BLaER1 (cell line): ENCODE measurements at regions not wholly inside any gene's neighbourhood (a gene's known extent, or its start where the extent isn't known, plus 50 kb on each side); places are given as distances from the start of the nearest gene placed in this dataset.

Experiments used
- H3K27ac ChIP-seq: shearing (Covaris generic); formaldehyde crosslinking; 2 replicates; pipeline ENCODE4 v1.8.1; 2022
- H3K27me3 ChIP-seq: shearing (Covaris generic); formaldehyde crosslinking; 2 replicates; pipeline ENCODE4 v1.8.1; 2022
- H3K36me3 ChIP-seq: shearing (Covaris generic); formaldehyde crosslinking; 2 replicates; pipeline ENCODE4 v1.8.1; 2022
- H3K4me1 ChIP-seq: shearing (Covaris generic); formaldehyde crosslinking; 2 replicates; pipeline ENCODE4 v1.8.1; 2022
- H3K4me2 ChIP-seq: shearing (Covaris generic); formaldehyde crosslinking; 2 replicates; pipeline ENCODE4 v1.8.1; 2022
- H3K4me3 ChIP-seq: shearing (Covaris generic); formaldehyde crosslinking; 2 replicates; pipeline ENCODE4 v1.8.1; 2022
- H3K9ac ChIP-seq: shearing (Covaris generic); formaldehyde crosslinking; 2 replicates; pipeline ENCODE4 v1.8.1; 2022
- H3K9me3 ChIP-seq: shearing (Covaris generic); formaldehyde crosslinking; 2 replicates; pipeline ENCODE4 v1.8.1; 2022
- H4K20me1 ChIP-seq: shearing (Covaris generic); formaldehyde crosslinking; 2 replicates; pipeline ENCODE4 v1.8.1; 2022
- Cebpa-rat ChIP-seq: shearing (Covaris generic); IDR thresholded peaks from 2 replicates; pipeline ENCODE4 v1.8.1; 2022

DNA sequence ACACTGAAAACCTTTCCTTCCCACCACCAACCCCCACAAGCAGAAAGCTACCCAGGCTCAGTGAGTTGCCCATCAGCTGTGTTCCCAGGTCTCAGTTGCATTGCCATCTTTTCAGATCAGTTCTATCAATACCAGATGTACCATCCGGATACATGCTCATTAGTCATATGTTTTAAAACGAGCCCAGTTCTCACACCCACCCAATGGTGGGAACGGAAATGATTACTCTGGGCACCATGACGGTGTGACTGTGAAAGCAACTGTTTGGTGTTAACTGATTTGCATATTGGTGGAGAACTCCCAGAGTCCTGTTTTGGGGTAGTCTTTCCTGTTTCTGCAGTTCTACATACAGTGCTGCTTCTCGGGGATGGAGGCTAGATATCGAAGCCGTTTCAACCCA lies 212.3 kb downstream of the TRIM36 start:
- TF ChIP-seq Cebpa-rat, result no peak
- Histone ChIP-seq H3K27me3 (no peaks in the 10 kb centered on the region), H3K27ac (no peak overlapping the region), H3K4me1 (peaks cover 16% of the 10 kb centered on the region; the same call in 1 of the 2 replicates), H3K9me3 (no peaks in the 10 kb centered on the region), H4K20me1 (no peaks in the 10 kb centered on the region), H3K4me3 (no peak overlapping the region), H3K36me3 (no peaks in the 10 kb centered on the region), H3K4me2 (no peak overlapping the region), H3K9ac (no peak overlapping the region)

DNA sequence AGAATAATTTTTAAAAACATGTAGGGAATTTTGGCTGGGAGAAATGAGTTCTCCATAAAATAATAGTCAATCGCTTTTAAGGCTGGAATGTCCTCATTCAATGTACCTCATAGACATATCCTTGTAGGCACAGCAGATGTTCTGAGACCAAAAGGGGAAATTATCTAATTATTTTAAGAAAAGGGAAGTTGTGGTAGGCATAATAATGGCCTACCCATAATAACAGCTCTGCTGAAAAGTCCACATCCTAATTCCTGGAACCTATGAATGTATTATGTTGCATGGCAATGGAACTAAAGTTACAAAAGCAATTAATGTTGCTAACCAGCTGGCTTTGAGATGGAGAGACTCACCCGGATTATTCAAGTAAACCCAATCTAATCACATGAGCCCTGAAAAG lies 216.1 kb downstream of the TRIM36 start:
- no peak for TF ChIP-seq Cebpa-rat
- H3K4me3 ChIP-seq, result no peak overlapping the region
- no peaks in the 10 kb centered on the region for H4K20me1 ChIP-seq
- no peak overlapping the region for H3K27ac ChIP-seq
- H3K9me3 ChIP-seq, result no peaks in the 10 kb centered on the region
- no peaks in the 10 kb centered on the region for H3K27me3 ChIP-seq
- H3K4me2 ChIP-seq, result peak overlapping the region; percentile 3; the same call in 1 of the 2 replicates
- no peaks in the 10 kb centered on the region for H3K36me3 ChIP-seq
- no peak overlapping the region for H3K9ac ChIP-seq
- peaks cover 16% of the 10 kb centered on the region; the same call in 1 of the 2 replicates for H3K4me1 ChIP-seq

DNA sequence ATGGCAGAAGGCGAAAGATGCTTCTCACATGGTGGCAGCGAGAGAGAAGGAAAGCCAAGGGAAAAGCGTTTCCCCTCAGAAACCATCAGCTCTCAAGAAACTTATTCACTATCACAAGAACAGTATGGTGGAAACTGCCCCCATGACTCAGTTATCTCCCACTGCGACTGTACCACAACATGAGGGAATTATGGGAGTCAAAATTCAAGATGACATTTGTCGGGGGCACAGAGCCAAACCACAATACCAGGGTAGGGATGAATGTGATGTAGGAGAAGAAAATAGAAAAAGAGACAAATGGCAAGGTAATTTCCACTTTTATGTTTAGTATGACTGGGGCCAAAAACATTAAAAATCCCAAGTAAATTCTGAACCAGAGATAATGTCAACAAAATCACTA lies 216.8 kb downstream of the TRIM36 start:
- Histone ChIP-seq H3K4me3 (no peak overlapping the region), H3K27ac (no peak overlapping the region), H3K36me3 (no peaks in the 10 kb centered on the region), H3K9me3 (no peaks in the 10 kb centered on the region), H4K20me1 (no peaks in the 10 kb centered on the region), H3K4me1 (peaks cover 16% of the 10 kb centered on the region; the same call in 1 of the 2 replicates), H3K9ac (no peak overlapping the region), H3K27me3 (no peaks in the 10 kb centered on the region), H3K4me2 (peak overlapping the region; percentile 3; the same call in 1 of the 2 replicates)
- no peak for TF ChIP-seq Cebpa-rat

DNA sequence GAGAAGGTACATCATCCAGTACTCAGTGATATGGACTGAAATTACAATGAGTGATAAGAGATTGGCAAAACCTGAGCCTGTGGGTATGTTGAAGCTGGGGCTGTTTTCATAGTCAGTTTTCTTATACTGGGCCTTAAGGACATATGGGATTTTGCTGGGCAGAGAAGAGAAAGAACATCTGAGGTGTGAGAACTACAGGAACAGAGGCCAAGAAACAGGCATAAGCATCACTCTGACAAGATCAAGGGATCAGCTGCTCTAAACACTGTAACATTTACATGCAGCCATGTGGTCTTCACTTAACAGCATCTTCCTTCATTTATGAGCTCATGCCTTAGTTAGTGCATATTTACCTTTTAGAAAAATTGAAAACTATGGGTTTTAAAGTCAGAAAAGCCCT lies 220.0 kb downstream of the TRIM36 start:
- no peak overlapping the region for H3K9ac ChIP-seq
- TF ChIP-seq Cebpa-rat, result no peak
- H3K4me2 ChIP-seq, result no peak overlapping the region
- no peak overlapping the region for H3K27ac ChIP-seq
- H3K9me3 ChIP-seq, result no peaks in the 10 kb centered on the region
- H3K36me3 ChIP-seq, result no peaks in the 10 kb centered on the region
- peaks cover 16% of the 10 kb centered on the region; the same call in 1 of the 2 replicates for H3K4me1 ChIP-seq
- no peaks in the 10 kb centered on the region for H4K20me1 ChIP-seq
- H3K4me3 ChIP-seq, result no peak overlapping the region
- H3K27me3 ChIP-seq, result no peaks in the 10 kb centered on the region

DNA sequence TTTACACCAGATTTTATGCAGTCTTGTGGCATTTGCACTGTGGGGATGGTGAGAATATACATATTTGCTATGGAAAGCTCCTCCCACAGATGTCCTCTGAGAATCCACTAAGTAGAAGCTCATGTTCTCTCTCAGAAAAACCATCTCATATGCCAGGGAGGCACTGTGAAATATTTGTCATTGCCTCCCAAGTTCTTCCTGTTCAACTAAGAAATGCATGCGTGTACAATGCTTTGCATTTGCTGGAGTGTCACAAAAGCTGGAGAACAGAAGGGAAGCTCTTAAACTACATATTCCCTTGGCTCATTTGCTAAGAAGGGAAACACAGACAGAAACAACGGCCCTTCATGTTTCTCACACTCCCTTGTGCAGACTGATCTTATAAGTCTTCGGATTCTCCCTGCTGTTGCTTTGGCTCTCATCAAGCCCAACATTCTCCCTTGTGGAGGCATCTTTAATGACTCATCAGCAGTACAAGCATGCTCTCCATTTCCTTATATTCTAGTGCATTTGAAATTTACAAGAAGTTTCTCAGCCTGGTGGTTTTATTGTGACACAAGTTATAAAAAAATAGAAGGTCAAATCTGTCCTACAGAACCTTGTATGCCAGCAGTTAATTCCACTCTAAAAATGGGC lies 220.6 kb downstream of the TRIM36 start:
- Histone ChIP-seq H3K27me3 (no peaks in the 10 kb centered on the region), H3K9ac (no peak overlapping the region), H3K36me3 (no peaks in the 10 kb centered on the region), H3K4me3 (no peak overlapping the region), H3K4me1 (peaks cover 16% of the 10 kb centered on the region; the same call in 1 of the 2 replicates), H4K20me1 (no peaks in the 10 kb centered on the region), H3K4me2 (no peak overlapping the region), H3K9me3 (no peaks in the 10 kb centered on the region), H3K27ac (no peak overlapping the region)
- no peak for TF ChIP-seq Cebpa-rat

DNA sequence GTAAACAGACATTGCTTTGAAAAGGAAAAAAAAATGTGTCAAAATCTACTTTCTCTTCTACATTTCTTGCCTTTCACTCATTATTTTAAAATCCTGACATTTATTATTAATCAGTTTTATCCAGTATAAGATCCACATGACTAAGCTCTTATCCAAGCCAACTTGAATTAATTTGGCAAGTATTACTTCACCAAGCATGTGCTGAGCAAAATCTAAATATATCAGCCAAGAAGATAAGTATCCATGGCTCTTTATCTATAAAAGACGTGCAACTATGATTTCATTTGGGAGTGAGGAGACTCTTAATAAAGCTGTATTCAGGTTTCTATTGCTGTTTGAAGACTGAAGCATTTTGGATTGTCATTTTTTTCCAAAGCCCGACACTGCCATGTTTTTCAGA lies 221.3 kb downstream of the TRIM36 start:
- no peaks in the 10 kb centered on the region for H3K36me3 ChIP-seq
- H3K27me3 ChIP-seq, result no peaks in the 10 kb centered on the region
- H3K4me2 ChIP-seq, result no peak overlapping the region
- no peak overlapping the region for H3K4me3 ChIP-seq
- no peaks in the 10 kb centered on the region for H4K20me1 ChIP-seq
- H3K4me1 ChIP-seq, result peaks cover 9% of the 10 kb centered on the region; the same call in 1 of the 2 replicates
- H3K9me3 ChIP-seq, result 0 out of 2 replicates have a peak, but pooled peaks cover 3% of the 10 kb centered on the region
- TF ChIP-seq Cebpa-rat, result no peak
- no peak overlapping the region for H3K27ac ChIP-seq
- H3K9ac ChIP-seq, result no peak overlapping the region

DNA sequence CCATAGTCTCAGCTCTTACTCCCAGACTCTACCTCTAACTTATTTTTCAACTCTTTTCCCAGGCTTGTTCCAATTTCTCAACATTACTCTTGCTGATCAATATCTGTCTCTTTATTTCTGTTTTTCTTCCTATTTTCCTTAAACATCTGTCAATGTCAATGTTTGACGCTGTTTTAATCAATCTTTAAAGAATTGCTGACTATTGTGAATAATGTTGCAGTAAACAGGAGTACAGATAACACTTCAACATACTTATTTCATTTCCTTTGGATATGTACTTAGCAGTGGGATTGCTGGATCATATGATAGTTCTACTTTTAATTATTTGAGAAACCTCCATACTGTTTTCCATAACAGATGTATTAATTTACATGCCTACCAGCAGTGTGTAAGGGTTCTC lies 229.0 kb downstream of the TRIM36 start:
- H3K27me3 ChIP-seq, result no peaks in the 10 kb centered on the region
- H3K4me1 ChIP-seq, result no peaks in the 10 kb centered on the region
- H3K4me3 ChIP-seq, result no peak overlapping the region
- no peak overlapping the region for H3K9ac ChIP-seq
- no peak overlapping the region for H3K27ac ChIP-seq
- TF ChIP-seq Cebpa-rat, result no peak
- peaks cover 44% of the 10 kb centered on the region for H3K9me3 ChIP-seq
- H4K20me1 ChIP-seq, result no peaks in the 10 kb centered on the region
- H3K4me2 ChIP-seq, result no peak overlapping the region
- no peaks in the 10 kb centered on the region for H3K36me3 ChIP-seq

DNA sequence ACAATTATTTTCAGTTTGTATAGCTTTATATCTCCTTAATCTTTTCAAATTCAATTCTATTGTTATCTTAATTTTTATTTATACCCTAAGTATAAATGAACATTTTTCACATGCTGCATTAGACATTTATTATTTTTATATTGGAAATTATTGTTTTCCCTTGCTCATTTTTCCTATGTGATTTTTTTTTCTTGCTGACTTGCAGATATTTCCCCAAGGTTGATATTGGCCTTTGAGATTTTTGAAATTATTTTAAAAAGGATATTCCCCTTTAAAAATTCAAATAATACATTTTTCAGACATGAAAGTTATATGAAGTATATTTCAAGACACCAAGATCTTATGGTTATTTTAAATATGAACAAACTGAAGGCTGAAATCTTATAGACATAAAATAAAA lies 234.2 kb downstream of the TRIM36 start:
- Histone ChIP-seq H3K36me3 (no peaks in the 10 kb centered on the region), H3K9me3 (peaks cover 32% of the 10 kb centered on the region), H3K27me3 (no peaks in the 10 kb centered on the region), H3K9ac (no peak overlapping the region), H3K4me3 (no peak overlapping the region), H3K27ac (no peak overlapping the region), H3K4me1 (no peaks in the 10 kb centered on the region), H4K20me1 (no peaks in the 10 kb centered on the region), H3K4me2 (no peak overlapping the region)
- TF ChIP-seq Cebpa-rat, result no peak

DNA sequence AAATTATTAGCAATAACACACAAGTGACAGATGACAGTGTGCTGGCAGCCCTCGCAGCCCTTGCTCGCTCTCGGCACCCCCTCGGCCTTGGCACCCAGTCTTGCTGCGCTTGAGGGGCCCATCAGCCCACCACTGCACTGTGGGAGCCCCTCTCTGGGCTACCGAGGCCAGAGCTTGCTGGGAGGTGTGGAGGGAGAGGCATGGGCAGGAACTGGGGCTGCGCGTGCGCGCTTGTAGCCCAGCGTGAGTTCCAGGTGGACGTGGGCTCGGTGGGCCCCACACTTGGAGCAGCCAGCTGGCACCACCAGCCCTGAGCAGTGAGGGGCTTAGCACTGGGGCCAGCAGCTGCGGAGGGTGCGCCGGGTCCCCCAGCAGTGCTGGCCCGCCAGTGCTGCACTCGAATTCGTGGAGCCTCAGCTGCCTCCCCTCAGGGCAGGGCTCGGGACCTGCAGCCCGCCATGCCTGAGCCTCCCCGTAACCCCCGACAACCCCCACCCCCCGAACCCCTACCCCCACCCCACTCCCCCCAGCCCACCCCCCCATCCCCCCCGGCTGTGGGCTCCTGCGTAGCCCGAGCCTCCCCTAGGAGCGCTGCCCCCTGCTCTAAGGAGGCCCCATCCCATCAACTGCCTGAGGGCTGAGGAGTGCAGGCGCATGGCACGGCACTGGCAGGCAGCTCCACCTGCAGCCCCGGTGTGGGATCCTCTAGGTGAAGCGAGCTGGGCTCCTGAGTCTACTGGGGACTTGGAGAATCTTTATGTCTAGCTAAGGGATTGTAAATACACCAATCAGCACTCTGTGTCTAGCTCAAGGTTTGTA lies 240.9 kb downstream of the TRIM36 start:
- no peak overlapping the region for H3K4me2 ChIP-seq
- no peak overlapping the region for H3K4me3 ChIP-seq
- H3K27ac ChIP-seq, result no peak overlapping the region
- no peaks in the 10 kb centered on the region for H4K20me1 ChIP-seq
- no peaks in the 10 kb centered on the region for H3K36me3 ChIP-seq
- no peak overlapping the region for H3K9ac ChIP-seq
- H3K27me3 ChIP-seq, result no peaks in the 10 kb centered on the region
- H3K4me1 ChIP-seq, result peaks cover 6% of the 10 kb centered on the region; the same call in 1 of the 2 replicates
- TF ChIP-seq Cebpa-rat, result no peak
- peaks cover 8% of the 10 kb centered on the region for H3K9me3 ChIP-seq

DNA sequence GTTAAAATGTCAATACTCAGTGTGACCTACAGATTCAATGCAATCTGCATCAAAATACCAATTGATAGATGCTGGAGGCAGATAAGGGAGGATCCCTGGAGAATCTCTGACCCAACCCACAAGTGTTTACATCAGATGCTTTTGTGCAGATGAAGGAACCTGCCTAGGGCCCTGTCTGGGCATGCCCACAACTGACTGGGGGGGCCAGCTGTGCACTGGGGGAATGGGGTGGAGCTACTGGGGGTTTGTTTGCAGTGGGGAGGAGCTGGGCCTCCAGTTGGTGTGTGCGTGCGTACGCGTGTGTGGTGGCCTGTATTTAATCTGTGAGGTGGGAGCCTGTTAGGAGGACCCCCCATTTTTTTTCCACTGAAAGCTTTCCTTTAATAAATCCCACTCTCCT lies 244.9 kb downstream of the TRIM36 start:
- Histone ChIP-seq H3K27ac (no peak overlapping the region), H4K20me1 (no peaks in the 10 kb centered on the region), H3K9ac (no peak overlapping the region), H3K4me3 (no peak overlapping the region), H3K36me3 (no peaks in the 10 kb centered on the region), H3K4me1 (peaks cover 3% of the 10 kb centered on the region; the same call in 1 of the 2 replicates), H3K9me3 (peaks cover 8% of the 10 kb centered on the region), H3K27me3 (no peaks in the 10 kb centered on the region), H3K4me2 (no peak overlapping the region)
- no peak for TF ChIP-seq Cebpa-rat
